Gastroesophageal sphincter (tissue), 3 donors: ENCODE measurements at regions not wholly inside any gene's neighbourhood (a gene's known extent, or its start where the extent isn't known, plus 50 kb on each side); places are given as distances from the start of the nearest gene placed in this dataset.
"Not testable (repeated sequence)": the region's sequence is repeated elsewhere in the genome, so short reads cannot be mapped to it uniquely, and the experiment has no call there.

Experiments used
- CTCF ChIP-seq, 4 experiments: fragments of 200-600 bp in 2 of 4; fragments of 450-650 bp in 2 of 4; sonication (generic) in 1 of 4; IDR thresholded peaks; one replicate each; pipeline ENCODE4 v1.5.1; 2017 to 2019; ENCODE audit warnings: antibody characterized with exemption in 4 of 4, mild to moderate bottlenecking in 2 of 4, moderate library complexity in 2 of 4
- POLR2A ChIP-seq, 2 donors: fragments of 450-650 bp; IDR thresholded peaks; one replicate each; pipeline ENCODE4 v1.6.1; 2017; ENCODE audit warnings: antibody characterized with exemption in 2 of 2, mild to moderate bottlenecking in 2 of 2, moderate library complexity in 1 of 2
- POLR2AphosphoS5 ChIP-seq: sonication (generic); formaldehyde crosslinking; IDR thresholded peaks from one replicate; pipeline ENCODE4 v1.6.1; 2017; ENCODE audit warnings: antibody characterized with exemption

GRCh38 chr9:22508354-22508753, 61.7 kb downstream of the DMRTA1 start:
- not testable (repeated sequence) for TF ChIP-seq CTCF (IDR thresholded peaks at IDR 0.05); POLR2A (IDR thresholded peaks at IDR 0.05); POLR2AphosphoS5
